Duodenal mucosa (tissue), 2 donors: ENCODE measurements at regions not wholly inside any gene's neighbourhood (a gene's known extent, or its start where the extent isn't known, plus 50 kb on each side); places are given as distances from the start of the nearest gene placed in this dataset.

Source experiments
- H3K27ac ChIP-seq: one replicate; pipeline ENCODE4 v1.7.0; 2013; ENCODE audit warnings: low read depth, low read length
- H3K27me3 ChIP-seq, 2 donors: one replicate each; pipeline ENCODE4 v1.7.0; 2013; ENCODE audit warnings: low read length in 2 of 2, control low read depth in 1 of 2; ENCODE audit not compliant: insufficient read depth in 2 of 2, control insufficient read depth in 1 of 2
- H3K36me3 ChIP-seq, 2 donors: one replicate each; pipeline ENCODE4 v1.7.0; 2013; ENCODE audit warnings: low read length in 2 of 2, control low read depth in 1 of 2; ENCODE audit not compliant: insufficient read depth in 2 of 2, control insufficient read depth in 1 of 2
- H3K4me1 ChIP-seq, 2 donors: one replicate each; pipeline ENCODE4 v1.7.0; 2013; ENCODE audit warnings: low read length in 2 of 2, control low read depth in 1 of 2; ENCODE audit not compliant: insufficient read depth in 2 of 2, control insufficient read depth in 1 of 2
- H3K4me3 ChIP-seq, 2 donors: one replicate each; pipeline ENCODE4 v1.7.0; 2013; ENCODE audit warnings: low read length in 2 of 2, low read depth in 1 of 2
- H3K9ac ChIP-seq, 2 donors: one replicate each; pipeline ENCODE4 v1.7.0; 2013; ENCODE audit warnings: low read length in 2 of 2, low read depth in 1 of 2
- H3K9me3 ChIP-seq, 2 donors: one replicate each; pipeline ENCODE4 v1.7.0; 2013; ENCODE audit warnings: low read length in 2 of 2, control low read depth in 1 of 2; ENCODE audit not compliant: control insufficient read depth in 1 of 2

GRCh38 chr10:129099486-129099885 lies 367.6 kb upstream of the MGMT start:
- Histone ChIP-seq H3K36me3 (no peaks in the 10 kb centered on the region), H3K4me3 (no peak overlapping the region), H3K9ac (no peak overlapping the region), H3K27ac (no peak overlapping the region), H3K4me1 (peaks cover 0 to 3% of the 10 kb centered on the region in 2 donors), H3K27me3 (no peaks in the 10 kb centered on the region), H3K9me3 (no peaks in the 10 kb centered on the region)

GRCh38 chr10:129099992-129100391 lies 367.0 kb upstream of the MGMT start:
- H3K36me3 ChIP-seq = no peaks in the 10 kb centered on the region
- no peaks in the 10 kb centered on the region for H3K27me3 ChIP-seq
- H3K9me3 ChIP-seq = no peaks in the 10 kb centered on the region
- no peak overlapping the region for H3K4me3 ChIP-seq
- H3K27ac ChIP-seq = no peak overlapping the region
- no peak overlapping the region for H3K9ac ChIP-seq
- peaks cover 0 to 3% of the 10 kb centered on the region in 2 donors for H3K4me1 ChIP-seq

GRCh38 chr10:129101232-129101980 lies 365.6 kb upstream of the MGMT start:
- Histone ChIP-seq H3K4me3 (no peak overlapping the region), H3K27ac (no peak overlapping the region), H3K36me3 (no peaks in the 10 kb centered on the region), H3K9ac (no peak overlapping the region), H3K4me1 (peaks cover 0 to 3% of the 10 kb centered on the region in 2 donors), H3K9me3 (no peaks in the 10 kb centered on the region), H3K27me3 (no peaks in the 10 kb centered on the region)

GRCh38 chr10:129102906-129103693 lies 363.9 kb upstream of the MGMT start:
- Histone ChIP-seq H3K27ac (no peak overlapping the region), H3K36me3 (no peaks in the 10 kb centered on the region)

GRCh38 chr10:129104266-129105045 lies 362.6 kb upstream of the MGMT start:
- Histone ChIP-seq H3K4me1 (peaks cover 0 to 3% of the 10 kb centered on the region in 2 donors), H3K27me3 (no peaks in the 10 kb centered on the region), H3K4me3 (no peak overlapping the region), H3K27ac (no peak overlapping the region), H3K36me3 (no peaks in the 10 kb centered on the region), H3K9ac (no peak overlapping the region), H3K9me3 (no peaks in the 10 kb centered on the region)

More at GRCh38 chr10:129102906-129103693, 363.9 kb upstream of the MGMT start:
- H3K27me3 ChIP-seq = no peaks in the 10 kb centered on the region
- H3K4me1 ChIP-seq = peaks cover 0 to 3% of the 10 kb centered on the region in 2 donors
- no peaks in the 10 kb centered on the region for H3K9me3 ChIP-seq
- H3K9ac ChIP-seq = no peak overlapping the region
- H3K4me3 ChIP-seq = no peak overlapping the region

- Histone ChIP-seq H3K4me3 (no peak overlapping the region), H3K9ac (no peak overlapping the region), H3K27me3 (no peaks in the 10 kb centered on the region), H3K9me3 (no peaks in the 10 kb centered on the region), H3K36me3 (no peaks in the 10 kb centered on the region), H3K4me1 (peaks cover 0 to 3% of the 10 kb centered on the region in 2 donors), H3K27ac (no peak overlapping the region)
These were observed 361.8 kb upstream of the MGMT start for GRCh38 chr10:129105266-129105665.

GRCh38 chr10:129106314-129106713 lies 360.7 kb upstream of the MGMT start:
- H3K4me1 ChIP-seq = peaks cover 0 to 3% of the 10 kb centered on the region in 2 donors
- no peak overlapping the region for H3K4me3 ChIP-seq
- no peak overlapping the region for H3K27ac ChIP-seq
- H3K27me3 ChIP-seq = no peaks in the 10 kb centered on the region
- H3K9ac ChIP-seq = no peak overlapping the region
- H3K36me3 ChIP-seq = no peaks in the 10 kb centered on the region
- no peaks in the 10 kb centered on the region for H3K9me3 ChIP-seq

- H3K27ac ChIP-seq = no peak overlapping the region
- no peaks in the 10 kb centered on the region for H3K27me3 ChIP-seq
- H3K36me3 ChIP-seq = no peaks in the 10 kb centered on the region
- H3K9ac ChIP-seq = no peak overlapping the region
- H3K4me1 ChIP-seq = no peaks in the 10 kb centered on the region
- H3K4me3 ChIP-seq = no peak overlapping the region
- no peaks in the 10 kb centered on the region for H3K9me3 ChIP-seq
These were observed 359.5 kb upstream of the MGMT start for GRCh38 chr10:129107525-129107924.

GRCh38 chr10:129108378-129108777 lies 358.7 kb upstream of the MGMT start:
- no peaks in the 10 kb centered on the region for H3K36me3 ChIP-seq
- no peak overlapping the region for H3K27ac ChIP-seq
- H3K9me3 ChIP-seq = no peaks in the 10 kb centered on the region
- no peak overlapping the region for H3K4me3 ChIP-seq
- no peaks in the 10 kb centered on the region for H3K27me3 ChIP-seq
- no peak overlapping the region for H3K9ac ChIP-seq
- H3K4me1 ChIP-seq = no peaks in the 10 kb centered on the region

GRCh38 chr10:129108994-129109393 lies 358.0 kb upstream of the MGMT start:
- Histone ChIP-seq H3K9ac (no peak overlapping the region), H3K27me3 (no peaks in the 10 kb centered on the region), H3K9me3 (no peaks in the 10 kb centered on the region)

More at GRCh38 chr10:129108994-129109393, 358.0 kb upstream of the MGMT start:
- Histone ChIP-seq H3K27ac (no peak overlapping the region), H3K4me3 (no peak overlapping the region), H3K4me1 (no peaks in the 10 kb centered on the region), H3K36me3 (no peaks in the 10 kb centered on the region)
